ENCODE measurements at regions not wholly inside any gene's neighbourhood (a gene's known extent, or its start where the extent isn't known, plus 50 kb on each side); places are given as distances from the start of the nearest gene placed in this dataset.

DNA sequence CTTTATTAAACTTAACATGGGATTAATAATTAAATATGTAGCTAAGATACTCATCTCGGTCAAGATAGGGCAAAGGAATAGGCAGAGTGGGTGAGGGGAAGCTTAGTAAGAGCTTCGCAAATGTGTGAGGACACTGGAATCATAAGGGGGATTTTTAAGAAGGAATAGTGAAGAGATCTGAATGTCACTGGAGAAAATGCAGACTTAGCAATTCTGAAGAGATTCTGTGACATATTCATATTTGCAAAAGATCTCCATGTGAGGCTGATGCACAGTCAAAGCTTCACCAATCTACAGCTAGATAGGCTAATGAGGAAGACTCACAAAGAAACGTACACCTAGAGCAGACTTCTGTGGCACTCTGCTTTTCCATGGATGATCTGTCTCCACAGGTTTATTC is 1202.8 kb upstream of the CDH6 start:
- no peak for DNase-seq (ENCODE audit: low spot score)

DNA sequence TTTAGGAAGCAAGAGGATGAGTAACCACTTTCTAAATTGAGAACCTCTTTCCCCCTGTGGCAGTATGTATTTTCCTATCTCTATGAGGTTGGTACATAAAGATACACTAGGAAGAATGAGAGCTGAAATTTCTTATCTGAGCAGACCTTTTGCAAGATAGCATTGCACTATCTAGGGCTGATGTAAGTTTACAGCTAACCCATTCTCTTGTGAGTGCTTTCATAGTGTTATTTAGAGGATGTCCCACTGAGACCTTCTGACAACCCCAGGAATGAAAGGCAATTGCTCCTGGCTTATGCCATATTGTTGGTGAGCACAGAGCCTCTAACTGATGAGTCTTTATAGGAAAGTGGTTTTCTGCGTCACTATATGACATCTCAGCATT is 1209.3 kb upstream of the CDH6 start:
- DNase-seq (ENCODE audit: low spot score) = no peak

DNA sequence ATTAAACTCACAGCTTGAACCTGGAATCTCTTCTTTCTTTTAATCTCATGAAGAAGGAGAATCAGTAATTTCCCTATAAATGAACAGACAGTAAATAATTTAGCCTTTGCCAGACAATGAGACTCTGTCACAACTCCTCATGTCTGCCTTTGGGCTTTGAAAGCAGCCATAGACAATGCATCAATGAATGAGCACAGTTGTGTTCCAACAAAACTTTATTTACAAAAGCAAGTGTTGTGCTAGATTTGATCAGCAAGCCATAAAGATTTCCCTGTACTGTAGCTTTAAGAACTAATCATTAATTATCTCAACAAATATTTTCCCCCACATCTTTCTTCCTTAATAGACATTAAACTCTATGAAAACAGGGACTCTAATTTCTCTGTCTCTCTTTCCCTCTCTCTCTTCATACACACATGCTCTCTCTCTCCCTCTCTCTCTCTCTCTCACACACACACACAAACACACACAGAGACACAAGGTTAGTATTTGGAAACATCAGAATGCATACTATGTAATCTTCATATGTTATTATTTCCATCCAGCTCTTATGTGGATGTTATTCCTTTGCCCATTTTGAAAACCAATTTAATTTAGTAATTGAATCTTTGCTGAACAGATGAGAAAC is 1209.8 kb upstream of the CDH6 start:
- no peak for DNase-seq (ENCODE audit: low spot score)

DNA sequence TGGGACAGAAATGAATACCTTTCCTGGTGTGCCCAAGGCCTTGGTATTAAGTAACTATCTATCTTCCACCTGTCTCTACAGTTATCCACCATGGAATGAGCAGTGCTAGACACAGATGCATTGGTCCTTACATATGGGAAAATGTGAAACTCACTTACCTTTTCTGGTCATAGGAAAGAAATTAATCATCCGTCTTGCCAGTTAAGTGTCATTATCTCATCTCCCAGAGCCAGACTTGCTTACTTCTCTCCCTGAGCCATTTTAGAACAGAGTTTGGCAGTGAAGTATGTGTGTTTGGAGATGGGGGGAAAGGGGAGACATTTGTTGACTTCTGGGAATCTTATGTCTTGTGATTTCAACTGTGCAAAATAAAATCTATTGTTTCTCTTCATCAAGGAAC is 1211.0 kb upstream of the CDH6 start:
- no peak for DNase-seq (ENCODE audit: low spot score)

DNA sequence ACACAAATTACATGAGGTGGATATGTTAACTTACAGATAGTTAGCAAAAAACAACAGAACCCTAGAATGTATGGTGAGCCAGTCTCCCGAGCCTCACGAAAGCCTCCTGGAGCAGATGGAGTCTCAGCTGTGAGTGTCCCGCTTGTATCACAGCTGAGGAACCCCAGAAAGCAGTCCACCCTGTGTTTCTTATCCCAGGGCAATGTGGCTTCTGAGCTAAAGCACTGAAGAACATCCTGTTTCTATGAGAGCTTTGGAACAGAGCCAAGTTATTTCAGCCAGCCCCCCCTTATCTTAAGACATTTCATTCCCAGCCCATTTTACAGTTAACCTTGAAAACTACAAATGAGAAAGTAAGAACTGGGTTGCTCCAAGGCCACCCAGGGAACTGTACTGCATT is 1220.9 kb upstream of the CDH6 start:
- no peak for DNase-seq (ENCODE audit: low spot score)

DNA sequence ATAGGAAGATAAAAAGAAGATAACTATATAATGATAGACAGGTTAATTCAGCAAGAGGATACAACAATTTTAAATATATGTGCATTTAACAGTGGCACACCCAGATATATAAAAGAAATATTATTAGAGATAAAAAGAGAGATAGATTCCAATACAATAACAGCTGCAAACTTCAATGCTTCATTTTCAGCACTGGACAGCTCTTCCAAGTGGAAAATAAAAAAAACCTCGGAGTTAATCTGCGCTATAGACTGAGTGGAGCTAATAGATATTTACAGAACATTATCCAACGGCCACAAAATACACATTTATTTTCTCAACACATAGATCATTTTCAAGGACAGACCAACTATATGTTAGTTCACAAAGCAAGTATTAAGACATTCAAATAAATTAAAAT is 1229.5 kb upstream of the CDH6 start:
- no peak for DNase-seq (ENCODE audit: low spot score)

DNA sequence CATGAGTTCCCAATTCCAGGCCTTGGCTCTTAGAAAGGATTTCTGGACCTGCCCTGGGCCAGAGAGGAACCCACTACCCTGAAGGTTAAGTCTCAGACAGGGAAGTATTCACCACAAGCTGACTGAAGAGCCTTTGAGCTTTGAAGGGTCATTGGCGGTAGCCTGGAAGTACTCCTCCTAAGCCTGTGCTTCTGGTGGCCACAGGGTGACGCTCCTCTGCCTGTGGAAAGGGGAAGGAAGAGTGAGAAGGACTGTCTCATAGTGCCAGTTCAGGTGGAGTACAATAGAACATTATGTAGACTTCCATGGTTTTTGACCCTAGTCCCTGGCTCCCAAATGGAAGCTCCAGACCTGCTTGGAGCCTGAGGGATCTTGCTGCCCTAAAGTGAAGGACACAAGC is 1233.2 kb upstream of the CDH6 start:
- DNase-seq (ENCODE audit: low spot score) = no peak

DNA sequence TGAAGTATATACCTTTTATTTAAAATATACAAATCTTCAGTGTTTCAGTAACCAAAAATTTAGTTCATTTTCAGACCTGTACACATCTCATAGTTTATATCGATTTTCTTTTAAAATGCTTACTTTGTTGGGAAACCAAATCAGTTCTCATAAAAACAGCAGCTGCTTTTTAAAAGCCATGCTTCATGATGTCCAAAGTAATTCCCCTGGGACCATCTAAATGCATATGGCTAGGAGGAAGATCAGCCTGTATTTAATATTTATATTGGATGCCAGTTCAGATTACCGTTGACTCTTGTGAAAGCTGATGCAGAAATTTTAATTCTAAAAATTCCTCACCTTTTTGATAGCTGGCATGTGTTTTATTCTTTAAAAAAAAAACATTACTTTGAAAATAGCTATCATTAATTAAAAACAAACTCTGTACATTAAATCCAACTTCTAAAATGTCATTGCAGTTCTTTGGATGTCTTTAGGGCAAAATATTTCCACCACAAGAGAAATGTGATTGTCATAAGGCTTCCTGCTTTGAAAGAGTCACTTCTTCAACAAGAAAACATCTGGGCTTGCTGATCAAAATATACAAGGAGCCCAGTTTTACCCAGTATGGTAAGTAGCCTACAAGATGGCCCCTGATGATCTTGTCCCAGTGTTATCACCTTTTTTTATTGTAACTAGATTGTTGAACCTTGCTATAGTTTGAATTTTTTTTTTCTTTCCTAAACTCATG is 1242.9 kb upstream of the CDH6 start:
- DNase-seq (ENCODE audit: low spot score) = no peak

DNA sequence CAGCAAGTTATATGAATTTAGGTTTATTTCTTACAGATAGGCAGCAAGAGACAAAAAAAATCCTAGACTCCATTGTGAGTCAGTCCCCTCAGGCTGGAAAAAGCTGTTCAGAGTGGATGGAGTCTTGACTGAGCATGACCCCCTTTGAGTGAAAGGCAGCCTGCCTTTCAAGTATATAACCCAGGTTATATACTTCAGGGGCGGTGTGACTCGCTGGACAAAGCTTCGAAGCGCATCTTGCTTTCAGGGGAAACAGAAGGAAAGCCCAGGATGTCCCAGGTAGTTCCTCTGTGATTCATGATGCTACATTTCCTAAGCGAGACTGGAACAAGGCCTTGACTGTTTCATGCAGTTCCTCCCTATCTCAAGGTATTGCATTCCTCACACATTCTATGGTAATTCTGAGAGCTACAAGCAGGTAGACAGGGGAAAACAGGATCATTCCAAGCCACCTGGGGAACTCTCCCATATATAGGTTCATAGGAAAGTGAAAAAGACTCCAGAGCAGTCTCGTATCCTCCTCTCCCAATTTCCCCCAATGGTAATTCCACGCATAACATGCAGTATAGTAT is 1244.1 kb upstream of the CDH6 start:
- no peak for DNase-seq (ENCODE audit: low spot score)

DNA sequence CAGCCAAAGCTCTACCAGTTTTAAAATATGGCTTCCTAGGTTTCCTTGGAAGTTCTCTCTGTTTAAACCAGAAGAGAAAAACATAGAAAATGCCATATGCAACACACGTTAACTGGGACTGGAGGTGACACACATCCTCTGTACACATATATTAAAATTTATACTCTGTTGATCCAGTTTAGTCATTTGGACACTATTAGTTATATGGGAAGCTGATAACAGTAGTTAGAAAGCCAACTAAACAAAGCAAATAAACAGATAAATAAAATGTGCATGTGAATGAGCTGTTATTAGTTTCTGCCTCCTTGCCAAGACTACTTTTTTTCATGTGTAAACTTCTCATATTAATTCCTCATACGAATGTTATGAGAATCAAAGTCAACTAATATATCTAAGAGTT is 1249.2 kb upstream of the CDH6 start:
- DNase-seq (ENCODE audit: low spot score) = no peak

DNA sequence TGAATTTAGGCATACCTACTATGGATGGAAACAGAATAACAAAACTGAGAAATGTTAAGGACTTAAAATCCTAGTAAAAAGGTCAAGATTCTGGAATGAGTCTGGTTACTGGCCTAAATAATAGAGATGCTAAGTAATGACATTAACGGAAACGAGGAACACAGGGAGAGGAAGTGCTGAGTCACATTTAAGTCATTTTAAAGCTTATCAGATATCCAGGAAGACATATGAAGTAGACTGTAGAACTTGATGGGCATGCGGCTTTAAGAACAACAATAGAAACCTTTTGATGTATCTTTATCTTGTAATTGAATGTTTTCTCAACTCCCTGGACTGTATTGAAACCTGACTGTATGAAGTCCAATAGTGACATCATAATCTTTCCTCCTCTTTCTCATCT is 1251.4 kb upstream of the CDH6 start:
- no peak for DNase-seq (ENCODE audit: low spot score)

DNA sequence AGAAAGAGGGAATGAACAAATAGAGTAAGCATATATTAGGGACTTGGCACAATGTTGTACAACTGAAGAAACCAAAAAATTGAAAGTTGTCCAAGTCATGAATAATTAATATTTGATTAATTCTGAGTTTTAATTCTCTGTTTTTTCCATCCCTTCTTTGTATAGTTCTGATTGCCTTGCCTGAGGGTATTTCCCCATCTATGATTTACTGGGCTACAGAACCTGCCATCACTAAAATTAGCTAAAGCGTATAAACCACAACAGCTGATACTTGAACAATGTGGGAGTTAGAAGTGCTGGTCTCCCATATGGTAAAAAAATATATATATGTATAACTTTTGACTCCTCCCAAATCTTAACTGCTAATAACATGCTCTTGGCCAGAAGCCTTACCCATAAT is 1253.5 kb upstream of the CDH6 start:
- DNase-seq (ENCODE audit: low spot score) = no peak

DNA sequence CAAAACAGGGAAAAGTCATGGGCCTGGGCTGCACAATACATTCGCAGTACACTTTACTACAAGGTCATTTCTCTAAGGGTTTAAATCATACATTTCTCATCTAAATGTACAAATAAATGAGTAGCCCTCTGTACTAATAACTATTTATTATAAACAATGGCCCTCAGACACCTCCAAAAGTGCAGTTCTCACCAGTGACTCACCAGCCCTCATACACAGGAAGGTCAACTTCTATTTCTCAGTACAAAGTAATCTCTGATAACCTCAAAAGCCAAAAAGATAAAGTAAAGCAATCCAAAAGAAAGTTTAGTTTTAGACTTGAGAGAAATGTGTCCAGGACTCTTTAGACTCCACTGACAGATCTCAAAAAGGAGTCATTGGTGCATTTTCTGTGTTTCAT is 1258.1 kb upstream of the CDH6 start:
- DNase-seq (ENCODE audit: low spot score) = no peak

DNA sequence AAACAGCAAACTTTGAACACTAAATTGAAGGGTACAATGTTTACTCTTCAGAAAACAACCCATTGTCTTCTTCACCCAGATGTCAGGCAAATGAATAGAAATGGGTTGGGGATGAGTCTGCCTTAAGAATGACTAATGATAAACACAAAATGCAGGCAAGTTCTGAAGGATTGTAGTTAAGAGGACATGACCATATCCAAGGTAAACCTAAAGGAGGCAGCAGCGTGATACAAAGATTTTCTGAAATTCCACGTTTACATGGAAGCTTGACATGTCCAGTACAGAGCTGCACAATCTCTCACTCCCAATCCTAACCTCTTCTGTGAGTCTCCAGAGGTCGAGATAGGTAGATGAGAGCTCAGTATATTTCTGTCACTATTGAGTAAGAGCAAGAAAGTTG is 1263.2 kb upstream of the CDH6 start:
- DNase-seq (ENCODE audit: low spot score) = no peak

DNA sequence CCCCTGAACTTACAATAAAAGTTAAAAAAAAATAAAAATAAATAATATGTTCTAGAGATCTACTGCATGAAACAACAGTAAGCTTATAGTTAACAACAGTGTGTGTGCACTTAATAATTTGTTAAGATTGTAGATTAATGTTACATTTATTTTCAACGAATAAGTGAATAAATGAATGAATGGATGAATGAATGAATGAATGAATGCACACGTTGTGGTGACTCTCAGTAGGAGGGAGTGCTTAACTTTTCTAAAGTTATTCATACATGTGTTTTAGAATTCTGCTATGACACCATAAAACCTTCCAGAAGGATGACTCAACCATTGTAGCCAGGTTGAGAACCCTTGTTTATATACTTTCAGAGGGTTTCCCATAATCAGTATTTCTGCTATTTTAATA is 1269.4 kb upstream of the CDH6 start:
- no peak for DNase-seq (ENCODE audit: low spot score)

DNA sequence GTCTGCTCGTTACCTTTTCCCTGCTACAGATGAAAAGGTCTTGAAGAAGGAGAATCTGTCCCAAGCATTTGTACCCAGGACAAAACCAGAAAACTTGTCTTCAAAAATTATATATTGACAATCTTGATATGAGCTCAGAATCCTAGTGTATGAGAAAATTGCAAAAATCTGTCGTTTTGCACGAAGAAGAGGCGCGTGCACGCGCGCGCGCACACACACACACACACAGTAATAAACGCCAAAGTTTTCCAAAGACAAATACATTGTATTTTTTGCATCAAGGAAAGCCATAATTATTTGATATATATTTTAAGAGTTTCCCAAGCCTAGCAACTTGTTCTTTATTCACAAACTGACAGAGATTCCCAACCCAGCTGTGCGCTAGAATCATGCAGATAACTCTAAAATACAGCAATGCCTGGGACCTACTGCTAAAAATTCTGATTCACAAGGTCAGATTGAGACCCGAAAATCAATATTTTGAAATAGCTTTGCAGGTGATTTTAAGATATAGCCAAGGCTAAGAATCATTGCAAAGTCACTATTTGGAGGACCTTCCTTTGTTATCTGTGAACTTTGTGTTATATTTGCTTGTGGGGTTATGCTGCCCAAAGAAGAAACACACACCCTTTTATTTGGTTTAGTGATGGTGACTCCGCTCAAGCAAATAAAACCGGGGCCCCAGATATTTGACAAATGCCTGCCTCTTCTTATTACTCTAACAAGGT is 1287.7 kb upstream of the CDH6 start:
- no peak for DNase-seq (ENCODE audit: low spot score)

DNA sequence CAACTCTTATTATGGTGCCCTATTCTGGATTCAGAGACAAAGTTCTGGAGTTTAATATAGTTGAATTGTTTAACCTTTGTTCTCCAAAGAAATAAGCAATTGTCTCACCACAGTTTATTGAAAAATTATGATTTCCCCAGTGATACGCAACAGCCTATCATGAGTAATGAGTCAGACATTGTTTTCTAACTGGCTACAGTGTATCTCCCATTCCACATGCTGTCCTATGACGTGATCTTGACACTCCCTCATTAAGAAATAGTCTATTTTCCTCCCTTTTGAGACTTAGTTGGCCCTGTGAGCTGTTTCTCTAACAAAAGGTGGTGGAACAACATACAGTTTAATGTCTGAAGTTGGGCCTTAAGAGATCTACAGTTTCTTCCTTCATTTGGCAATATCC is 1290.6 kb upstream of the CDH6 start:
- DNase-seq (ENCODE audit: low spot score) = no peak

DNA sequence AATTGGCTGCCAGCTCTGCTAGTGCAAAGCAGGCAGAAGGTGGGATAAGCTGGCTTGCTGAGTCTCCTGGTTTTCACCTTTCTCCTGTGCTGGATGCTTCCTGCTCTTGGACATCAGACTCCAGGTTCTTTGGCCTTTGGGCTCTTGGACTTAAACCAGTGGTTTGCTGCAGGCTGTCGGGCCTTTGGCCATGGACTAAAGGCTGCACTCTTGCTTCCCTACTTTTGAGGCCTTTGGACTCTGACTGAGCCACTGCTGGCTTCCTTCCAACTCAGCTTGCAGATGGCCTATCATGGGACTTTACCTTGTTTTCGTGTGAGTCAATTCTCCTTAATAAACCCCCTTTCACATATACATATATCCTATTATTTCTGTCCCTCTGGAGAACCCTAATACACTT is 1293.9 kb upstream of the CDH6 start:
- DNase-seq (ENCODE audit: low spot score) = no peak

DNA sequence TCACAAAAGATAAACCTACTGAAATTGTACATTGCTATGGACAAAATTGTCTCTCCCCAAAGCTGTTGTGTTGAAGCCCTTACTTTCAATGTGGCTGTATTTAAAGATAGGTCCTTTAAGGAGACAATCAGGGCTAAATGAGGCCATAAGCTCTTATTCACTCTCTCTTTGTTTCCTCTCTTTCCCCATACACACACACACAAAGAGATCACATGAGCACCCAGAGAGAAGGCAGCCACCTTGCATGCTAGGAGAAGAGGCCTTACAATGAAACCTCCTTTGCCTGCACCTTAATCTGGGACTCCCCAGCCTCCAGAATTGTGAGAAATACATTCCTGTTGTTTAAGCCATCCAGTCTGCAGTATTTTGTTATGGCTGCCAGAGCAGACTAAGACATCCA is 1295.6 kb upstream of the CDH6 start:
- DNase-seq (ENCODE audit: low spot score) = no peak

DNA sequence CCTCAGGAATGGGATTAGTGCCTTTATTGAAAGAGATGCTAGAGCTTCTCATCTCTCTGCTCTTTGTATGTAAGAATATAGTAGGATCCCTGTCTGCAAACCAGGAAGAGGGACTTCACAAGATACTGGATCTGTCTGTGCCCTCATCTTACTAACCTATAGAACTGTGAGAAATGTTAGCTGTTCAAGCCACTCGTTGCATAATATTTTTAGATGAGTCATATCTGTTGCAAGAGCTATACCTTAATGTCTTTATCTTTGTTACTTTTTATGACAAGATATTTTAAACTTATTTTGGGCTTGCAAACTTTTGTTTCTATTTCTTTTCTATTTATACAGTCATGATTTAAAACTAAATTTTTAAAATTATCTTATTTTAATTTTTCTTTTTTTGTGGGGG is 1296.8 kb upstream of the CDH6 start:
- no peak for DNase-seq (ENCODE audit: low spot score)

DNA sequence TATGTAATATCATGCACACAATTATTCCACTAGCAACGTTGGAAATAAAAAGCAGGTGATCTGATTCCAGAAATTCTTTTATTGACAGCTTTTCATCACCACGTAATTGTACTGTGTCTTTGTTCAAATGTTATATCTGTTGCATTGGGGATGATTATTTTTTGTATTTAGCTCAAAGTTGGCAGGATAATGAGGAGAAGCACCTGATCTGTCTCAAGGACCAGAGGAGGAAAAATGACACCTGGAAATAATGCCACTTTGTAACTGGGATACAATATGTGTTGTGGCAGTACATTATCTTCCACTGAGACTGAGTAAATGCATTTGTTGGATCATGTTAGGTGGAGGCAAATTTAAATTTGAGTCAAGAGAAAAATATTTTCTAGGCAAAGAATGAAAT is 1298.8 kb upstream of the CDH6 start:
- no peak for DNase-seq (ENCODE audit: low spot score)

DNA sequence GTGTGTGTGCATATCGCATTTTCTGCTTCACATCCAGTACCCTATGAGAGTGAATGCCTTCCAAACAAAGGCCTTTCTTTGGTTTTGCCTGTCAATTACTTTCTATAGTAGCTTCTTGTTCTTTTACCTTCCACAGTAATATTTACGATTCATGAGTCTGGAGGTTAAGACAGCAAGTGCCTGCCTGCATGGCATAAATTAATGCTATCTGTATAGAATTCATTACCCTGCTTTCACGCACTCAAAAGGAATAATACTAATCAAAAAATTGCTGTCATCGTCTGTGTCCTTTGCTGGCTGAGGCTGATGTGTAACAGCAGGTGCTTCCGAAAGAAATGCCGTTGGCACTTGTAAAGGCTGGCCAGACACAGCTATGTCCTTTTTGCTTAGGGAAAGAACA is 1304.4 kb upstream of the CDH6 start:
- no peak for DNase-seq (ENCODE audit: low spot score)

DNA sequence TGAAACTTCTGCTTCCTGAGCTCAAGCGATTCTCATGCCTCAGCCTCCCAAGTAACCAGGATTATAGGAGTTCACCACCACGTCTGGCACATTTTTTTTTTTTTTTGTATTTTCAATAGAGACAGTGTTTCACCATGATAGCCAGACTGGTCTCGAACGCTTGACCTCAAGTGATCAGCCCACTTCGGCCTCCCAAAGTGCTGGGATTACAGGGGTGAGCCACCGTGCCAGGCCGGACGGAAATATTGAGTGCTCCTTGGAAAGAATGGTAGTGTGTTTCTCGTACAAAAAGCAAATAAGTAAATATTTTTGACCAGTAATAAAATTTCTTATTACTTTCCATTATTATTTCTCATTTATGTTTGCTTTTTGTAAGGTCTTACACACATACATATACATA is 1307.9 kb upstream of the CDH6 start:
- DNase-seq (ENCODE audit: low spot score) = no peak

Measured in mesenteric fat pad (tissue), 1 donor.